Fibroblast of lung (primary cell): ENCODE measurements at regions not wholly inside any gene's neighbourhood (a gene's known extent, or its start where the extent isn't known, plus 50 kb on each side); places are given as distances from the start of the nearest gene placed in this dataset.

Experiments
- EZH2 ChIP-seq: IDR thresholded peaks from 2 replicates; pipeline ENCODE4 v1.5.1; 2012; ENCODE audit warnings: low read length, control low read depth, mild to moderate bottlenecking; ENCODE audit errors: missing control alignments
- TF ChIP-seq, protein P1 (sequence below), 2 donors: IDR thresholded peaks in 1 of 2; conservative IDR thresholded peaks in 1 of 2; 1 replicate in 1 of 2; 2 replicates in 1 of 2; pipeline ENCODE4 v1.5.1; 2011 to 2012; ENCODE audit warnings: low read length in 2 of 2, control low read depth in 1 of 2, inconsistent platforms in 1 of 2, low read depth in 1 of 2, mild to moderate bottlenecking in 1 of 2

DNA sequence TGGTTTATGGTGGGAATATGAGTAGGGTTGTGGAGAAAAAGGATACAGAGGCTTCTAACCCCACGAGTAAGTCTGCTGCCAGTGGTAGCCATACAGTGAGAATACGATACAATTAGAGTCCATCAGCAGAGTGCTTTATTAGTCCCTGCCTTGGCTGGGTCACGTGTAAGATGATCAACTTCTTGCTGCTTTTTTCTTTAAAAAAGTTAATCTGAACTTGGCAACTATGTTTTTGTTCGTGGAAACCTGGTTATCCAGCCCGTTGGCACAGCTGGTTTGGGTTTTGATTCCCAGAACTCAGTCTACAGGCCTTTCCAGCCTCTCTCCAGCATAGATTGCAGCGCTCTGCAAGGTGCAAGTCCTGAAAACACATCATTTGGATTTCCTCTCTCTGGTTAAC, 53.1 kb upstream of the LSM6 start:
- TF ChIP-seq, protein P1, sequence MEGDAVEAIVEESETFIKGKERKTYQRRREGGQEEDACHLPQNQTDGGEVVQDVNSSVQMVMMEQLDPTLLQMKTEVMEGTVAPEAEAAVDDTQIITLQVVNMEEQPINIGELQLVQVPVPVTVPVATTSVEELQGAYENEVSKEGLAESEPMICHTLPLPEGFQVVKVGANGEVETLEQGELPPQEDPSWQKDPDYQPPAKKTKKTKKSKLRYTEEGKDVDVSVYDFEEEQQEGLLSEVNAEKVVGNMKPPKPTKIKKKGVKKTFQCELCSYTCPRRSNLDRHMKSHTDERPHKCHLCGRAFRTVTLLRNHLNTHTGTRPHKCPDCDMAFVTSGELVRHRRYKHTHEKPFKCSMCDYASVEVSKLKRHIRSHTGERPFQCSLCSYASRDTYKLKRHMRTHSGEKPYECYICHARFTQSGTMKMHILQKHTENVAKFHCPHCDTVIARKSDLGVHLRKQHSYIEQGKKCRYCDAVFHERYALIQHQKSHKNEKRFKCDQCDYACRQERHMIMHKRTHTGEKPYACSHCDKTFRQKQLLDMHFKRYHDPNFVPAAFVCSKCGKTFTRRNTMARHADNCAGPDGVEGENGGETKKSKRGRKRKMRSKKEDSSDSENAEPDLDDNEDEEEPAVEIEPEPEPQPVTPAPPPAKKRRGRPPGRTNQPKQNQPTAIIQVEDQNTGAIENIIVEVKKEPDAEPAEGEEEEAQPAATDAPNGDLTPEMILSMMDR (conservative IDR thresholded peaks at IDR 0.05 in 1 of 2, IDR thresholded peaks at IDR 0.05 in 1 of 2; ENCODE audit: low read depth in 1 of 2, low read length in 2 of 2) = no peak
- no peak for TF ChIP-seq EZH2
